ENCODE measurements at regions not wholly inside any gene's neighbourhood (a gene's known extent, or its start where the extent isn't known, plus 50 kb on each side); places are given as distances from the start of the nearest gene placed in this dataset.

DNA sequence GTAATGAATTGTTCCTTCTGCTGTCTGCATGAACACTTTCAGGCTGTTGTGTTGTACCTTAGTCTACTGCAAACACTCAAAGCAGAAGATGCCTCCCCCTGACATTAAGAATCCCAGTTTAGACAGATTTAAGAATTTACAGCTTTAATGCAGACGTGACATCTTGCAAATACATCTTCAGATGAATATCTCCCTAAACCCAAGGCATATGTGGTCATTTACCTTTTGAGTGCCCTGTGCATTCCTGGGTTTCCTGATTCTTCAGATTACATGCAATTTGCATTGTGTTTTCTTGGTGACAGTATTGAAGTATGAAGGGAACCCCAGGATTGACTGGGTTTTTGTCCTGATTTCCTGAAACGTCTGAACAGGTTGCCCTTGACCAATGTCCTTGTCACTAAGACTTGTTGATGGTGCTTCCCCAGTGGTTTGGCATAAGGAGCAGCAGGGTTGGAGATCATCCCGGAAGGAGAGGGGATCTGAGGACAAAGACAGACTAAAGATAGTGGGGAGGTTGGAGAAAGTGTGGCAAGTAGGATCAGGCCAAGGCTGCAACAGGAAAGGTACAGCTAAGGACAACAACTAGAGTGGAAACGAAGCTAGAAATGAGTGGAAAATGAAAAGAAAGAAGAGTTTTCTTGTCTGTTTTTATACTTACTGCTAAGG lies 123.8 kb upstream of the RHOBTB1 start:
- no peak for DNase-seq (ENCODE audit: low spot score)
- Mint-ChIP-seq H3K27me3 (ENCODE audit: unreplicated experiment) (no peaks in the 10 kb centered on the region), H3K27ac (ENCODE audit: unreplicated experiment) (no peak overlapping the region), H3K9me3 (ENCODE audit: unreplicated experiment) (no peaks in the 10 kb centered on the region), H3K36me3 (ENCODE audit: low read depth, unreplicated experiment) (no peaks in the 10 kb centered on the region), H3K4me3 (ENCODE audit: unreplicated experiment) (no peak overlapping the region), H3K4me1 (ENCODE audit: unreplicated experiment) (no peaks in the 10 kb centered on the region)
- TF ChIP-seq CTCF (IDR thresholded peaks at IDR 0.05; ENCODE audit: unreplicated experiment): no peak

DNA sequence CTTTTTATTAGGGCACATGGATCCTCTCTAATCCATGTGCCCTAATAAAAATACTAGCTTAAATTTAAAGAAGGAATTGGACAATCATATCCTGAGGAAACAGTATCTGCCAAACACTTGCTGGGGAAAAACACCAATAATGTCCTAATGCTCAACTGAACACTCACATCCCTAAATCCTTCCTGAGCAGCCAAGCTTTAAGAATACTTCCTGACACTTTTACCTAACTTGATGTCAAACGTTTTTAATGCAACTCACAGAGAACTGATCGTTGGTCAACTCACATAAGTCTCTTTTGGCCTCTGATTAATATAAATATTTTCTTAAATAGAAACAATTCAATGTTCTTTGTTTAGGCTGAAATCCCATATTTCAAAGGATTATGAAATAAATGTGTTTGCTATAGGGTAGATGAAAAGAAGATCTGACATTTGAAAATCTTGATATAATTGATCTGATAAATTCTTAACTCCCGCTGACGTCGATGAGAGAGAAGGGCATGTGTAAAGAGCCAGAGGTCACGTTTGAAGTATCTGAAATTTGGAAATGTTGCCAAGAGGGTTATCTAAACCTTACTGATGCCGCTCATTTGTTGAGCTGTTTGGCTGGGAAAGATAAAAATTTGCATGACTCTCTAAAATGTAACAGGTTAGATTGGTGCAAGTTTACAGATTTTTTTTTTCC lies 122.8 kb upstream of the RHOBTB1 start:
- DNase-seq (ENCODE audit: low spot score): no peak
- Mint-ChIP-seq H3K36me3 (ENCODE audit: low read depth, unreplicated experiment) (no peaks in the 10 kb centered on the region), H3K27ac (ENCODE audit: unreplicated experiment) (no peak overlapping the region), H3K4me1 (ENCODE audit: unreplicated experiment) (no peaks in the 10 kb centered on the region), H3K9me3 (ENCODE audit: unreplicated experiment) (no peaks in the 10 kb centered on the region), H3K4me3 (ENCODE audit: unreplicated experiment) (no peak overlapping the region), H3K27me3 (ENCODE audit: unreplicated experiment) (no peaks in the 10 kb centered on the region)
- TF ChIP-seq CTCF (IDR thresholded peaks at IDR 0.05; ENCODE audit: unreplicated experiment): no peak

- no peak overlapping the region for H3K4me3 Mint-ChIP-seq (ENCODE audit: unreplicated experiment)
- H3K27ac Mint-ChIP-seq (ENCODE audit: unreplicated experiment): no peak overlapping the region
- DNase-seq (ENCODE audit: low spot score): no peak
- H3K9me3 Mint-ChIP-seq (ENCODE audit: unreplicated experiment): no peaks in the 10 kb centered on the region
- H3K36me3 Mint-ChIP-seq (ENCODE audit: low read depth, unreplicated experiment): no peaks in the 10 kb centered on the region
- no peaks in the 10 kb centered on the region for H3K4me1 Mint-ChIP-seq (ENCODE audit: unreplicated experiment)
- TF ChIP-seq CTCF (IDR thresholded peaks at IDR 0.05; ENCODE audit: unreplicated experiment): no peak
- no peaks in the 10 kb centered on the region for H3K27me3 Mint-ChIP-seq (ENCODE audit: unreplicated experiment)
Measured at GRCh38 chr10:61065051-61065450, 121.1 kb upstream of the RHOBTB1 start.

GRCh38 chr10:61064356-61064755 lies 120.4 kb upstream of the RHOBTB1 start:
- Mint-ChIP-seq H3K27ac (ENCODE audit: unreplicated experiment) (no peak overlapping the region), H3K36me3 (ENCODE audit: low read depth, unreplicated experiment) (no peaks in the 10 kb centered on the region), H3K4me3 (ENCODE audit: unreplicated experiment) (no peak overlapping the region), H3K27me3 (ENCODE audit: unreplicated experiment) (no peaks in the 10 kb centered on the region), H3K4me1 (ENCODE audit: unreplicated experiment) (no peaks in the 10 kb centered on the region), H3K9me3 (ENCODE audit: unreplicated experiment) (no peaks in the 10 kb centered on the region)
- TF ChIP-seq CTCF (IDR thresholded peaks at IDR 0.05; ENCODE audit: unreplicated experiment): no peak
- DNase-seq (ENCODE audit: low spot score): no peak

DNA sequence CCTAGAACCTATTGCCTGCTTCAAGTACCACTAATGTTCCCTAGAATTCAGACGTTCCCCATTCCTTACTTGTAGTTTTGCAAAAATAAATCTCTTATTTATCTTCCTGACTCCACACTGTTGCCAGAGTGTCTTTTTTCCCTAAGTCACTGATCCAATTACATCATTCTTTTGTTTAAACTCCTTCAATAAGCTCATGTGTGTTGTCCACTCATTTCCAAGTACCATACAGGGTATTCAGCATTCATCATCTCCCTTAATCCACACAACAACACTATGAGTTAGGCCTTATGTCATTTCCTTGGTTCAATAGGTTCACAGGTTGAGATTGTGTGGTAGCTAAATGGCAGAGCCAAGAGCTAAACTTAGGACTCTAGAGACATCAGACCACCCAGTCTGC lies 119.9 kb upstream of the RHOBTB1 start:
- TF ChIP-seq CTCF (IDR thresholded peaks at IDR 0.05; ENCODE audit: unreplicated experiment): no peak
- Mint-ChIP-seq H3K9me3 (ENCODE audit: unreplicated experiment) (no peaks in the 10 kb centered on the region), H3K4me1 (ENCODE audit: unreplicated experiment) (no peaks in the 10 kb centered on the region), H3K36me3 (ENCODE audit: low read depth, unreplicated experiment) (no peaks in the 10 kb centered on the region), H3K27ac (ENCODE audit: unreplicated experiment) (no peak overlapping the region), H3K27me3 (ENCODE audit: unreplicated experiment) (no peaks in the 10 kb centered on the region), H3K4me3 (ENCODE audit: unreplicated experiment) (no peak overlapping the region)
- no peak for DNase-seq (ENCODE audit: low spot score)
